Heart right ventricle (tissue), 16 donors: ENCODE measurements at regions not wholly inside any gene's neighbourhood (a gene's known extent, or its start where the extent isn't known, plus 50 kb on each side); places are given as distances from the start of the nearest gene placed in this dataset.
"Not testable (repeated sequence)": the region's sequence is repeated elsewhere in the genome, so short reads cannot be mapped to it uniquely, and the experiment has no call there.

ENCODE experiments used
- ATAC-seq, 8 donors: fragments of 200-7000 bp; cut with Tn5 transposase; one replicate each; pipeline ENCODE4 v1.9.1; 2020; ENCODE audit warnings: mild to moderate bottlenecking in 8 of 8, moderate library complexity in 8 of 8, moderate number of reproducible peaks in 1 of 8
- DNase-seq, 2 donors: peaks; one replicate each; pipeline ENCODE4 v3.0.0-alpha.2; 2020
- H3K27ac ChIP-seq, 10 donors: fragments of 200-600 bp; sonication (generic) in 2 of 10; one replicate each; pipeline versions ENCODE4 v1.5.0 to v1.8.0; 2020 to 2022; ENCODE audit warnings: mild to moderate bottlenecking in 3 of 10
- H3K27me3 ChIP-seq, 7 donors: fragments of 200-600 bp; one replicate each; pipeline ENCODE4 v1.8.0; 2021 to 2022; ENCODE audit warnings: mild to moderate bottlenecking in 2 of 7
- H3K36me3 ChIP-seq, 9 donors: fragments of 200-600 bp; sonication (generic) in 1 of 9; one replicate each; pipeline versions ENCODE4 v1.5.0 to v1.8.0; 2020 to 2022; ENCODE audit warnings: mild to moderate bottlenecking in 2 of 9
- H3K4me1 ChIP-seq, 9 donors: fragments of 200-600 bp; sonication (generic) in 1 of 9; one replicate each; pipeline versions ENCODE4 v1.5.0 to v1.8.0; 2020 to 2022; ENCODE audit warnings: mild to moderate bottlenecking in 4 of 9
- H3K4me3 ChIP-seq, 10 donors: fragments of 200-600 bp; sonication (generic) in 2 of 10; one replicate each; pipeline versions ENCODE4 v1.5.0 to v1.8.0; 2020 to 2022; ENCODE audit warnings: mild to moderate bottlenecking in 7 of 10, moderate library complexity in 2 of 10
- H3K9me3 ChIP-seq, 11 donors: fragments of 200-600 bp in 10 of 11; sonication (generic) in 2 of 11; one replicate each; pipeline versions ENCODE4 v1.5.0 to v1.8.0; 2013 to 2022; ENCODE audit warnings: mild to moderate bottlenecking in 2 of 11, control low read depth in 1 of 11, moderate library complexity in 1 of 11
- WGBS, 2 donors: extraction: QIAGEN DNeasy Blood & Tissue Kit; methylation state at CpG; one replicate each; pipeline ENCODE4 v1.1.7; 2013; ENCODE audit warnings: inconsistent platforms in 1 of 2; 5-methylcytosine and 5-hydroxymethylcytosine counted together
- intact Hi-C, 10 donors: fragments of 100-400 bp; cut with DNase I; formaldehyde crosslinking; loops; one replicate each; pipeline versions ENCODE4 v1.11.1 to v1.14.2; 2022
- TF ChIP-seq, protein P1 (sequence below), 9 donors: fragments of 200-600 bp; sonication (generic) in 2 of 9; IDR thresholded peaks; one replicate each; pipeline versions ENCODE4 v1.5.0 to v1.8.0; 2021 to 2022; ENCODE audit warnings: antibody characterized with exemption in 9 of 9, mild to moderate bottlenecking in 5 of 9, moderate library complexity in 1 of 9
- donor health status: Arrhythmogenic right ventricular cardiomyopathy.
- donor health status: ischemic (EF 13 %, LVEDD 7.1; RV severe dilation, severe dysfunction).
- donor health status: healthy with polysubstance abuse.
- donor health status: DM: no; HTN: yes; CAD: no.
- donor health status: DM: no; HTN: no; CAD: no.
- donor health status: ischemic (EF 25% LVEDD 6.9; RV normal size, moderate dysfunction).
- donor health status: ischemic (EF 25% LVEDD 5.7; RV mildly dilated, moderate dysfunction).
- donor health status: healthy.
- donor health status: DM: yes; HTN: yes; CAD: no.
- donor health status: Ischemic cardiomyopathy.
- donor health status: ischemic (EF 35%, LVEDD 5.7; RV mildly dilated, moderate dysfunction).
- donor health status: nonischemic (EF 11% LVEDD 7.7; RV severe dilation, severe dysfunction).
- donor health status: DM: yes; HTN: yes; CAD: no.
- donor health status: PGD.
- donor health status: ischemic (EF 29% LVEDD 5.4; RV normal size, mild dysfunction).
- donor health status: nonischemic (EF 23%, LVEDD 6.1; RV moderate dilation, normal function).

DNA sequence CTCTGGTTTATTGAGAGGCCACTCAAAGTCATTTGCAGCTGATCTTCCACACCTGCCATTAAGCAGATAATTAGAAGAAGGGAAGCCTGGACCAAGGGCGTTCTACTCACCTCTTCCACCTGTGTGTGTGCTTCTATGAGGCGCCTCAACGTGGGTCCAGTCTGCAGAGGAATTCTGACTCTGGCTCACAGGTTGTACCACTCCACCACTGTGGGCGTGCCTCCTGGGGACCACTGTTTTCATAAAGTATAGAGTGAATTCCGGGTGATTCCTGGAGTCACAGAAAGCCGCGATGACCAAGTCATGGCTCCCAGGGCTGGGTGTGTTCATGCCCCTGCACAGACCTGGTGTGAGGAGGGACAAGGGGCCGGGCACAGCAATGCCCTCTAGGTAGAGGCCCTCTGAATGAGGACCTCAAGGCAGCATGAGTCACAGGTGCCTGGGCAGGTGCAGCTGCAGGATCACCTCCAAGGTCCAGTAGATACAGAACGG, 408.3 kb upstream of the MGMT start:
- Histone ChIP-seq H3K36me3 (no peaks in the 10 kb centered on the region), H3K27me3 (peaks cover 0 to 4% (median 0%) of the 10 kb centered on the region in 7 donors), H3K27ac (no peak overlapping the region), H3K4me1 (peaks cover 0 to 10% (median 0%) of the 10 kb centered on the region in 9 donors), H3K9me3 (no peaks in the 10 kb centered on the region), H3K4me3 (no peak overlapping the region)
- 83 to 97% methylated on average over 9 of the region's 9 CpGs for WGBS, 2 donors
- TF ChIP-seq, protein P1, sequence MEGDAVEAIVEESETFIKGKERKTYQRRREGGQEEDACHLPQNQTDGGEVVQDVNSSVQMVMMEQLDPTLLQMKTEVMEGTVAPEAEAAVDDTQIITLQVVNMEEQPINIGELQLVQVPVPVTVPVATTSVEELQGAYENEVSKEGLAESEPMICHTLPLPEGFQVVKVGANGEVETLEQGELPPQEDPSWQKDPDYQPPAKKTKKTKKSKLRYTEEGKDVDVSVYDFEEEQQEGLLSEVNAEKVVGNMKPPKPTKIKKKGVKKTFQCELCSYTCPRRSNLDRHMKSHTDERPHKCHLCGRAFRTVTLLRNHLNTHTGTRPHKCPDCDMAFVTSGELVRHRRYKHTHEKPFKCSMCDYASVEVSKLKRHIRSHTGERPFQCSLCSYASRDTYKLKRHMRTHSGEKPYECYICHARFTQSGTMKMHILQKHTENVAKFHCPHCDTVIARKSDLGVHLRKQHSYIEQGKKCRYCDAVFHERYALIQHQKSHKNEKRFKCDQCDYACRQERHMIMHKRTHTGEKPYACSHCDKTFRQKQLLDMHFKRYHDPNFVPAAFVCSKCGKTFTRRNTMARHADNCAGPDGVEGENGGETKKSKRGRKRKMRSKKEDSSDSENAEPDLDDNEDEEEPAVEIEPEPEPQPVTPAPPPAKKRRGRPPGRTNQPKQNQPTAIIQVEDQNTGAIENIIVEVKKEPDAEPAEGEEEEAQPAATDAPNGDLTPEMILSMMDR (IDR thresholded peaks at IDR 0.05): no peak
- intact Hi-C loops: loop anchor here in 1 of 10 donors (10.0 kb wide), 1 partner anchor 426 kb away; no protein-coding TSS in a partner anchor
- ATAC-seq (no peak), DNase-seq (no peak)

DNA sequence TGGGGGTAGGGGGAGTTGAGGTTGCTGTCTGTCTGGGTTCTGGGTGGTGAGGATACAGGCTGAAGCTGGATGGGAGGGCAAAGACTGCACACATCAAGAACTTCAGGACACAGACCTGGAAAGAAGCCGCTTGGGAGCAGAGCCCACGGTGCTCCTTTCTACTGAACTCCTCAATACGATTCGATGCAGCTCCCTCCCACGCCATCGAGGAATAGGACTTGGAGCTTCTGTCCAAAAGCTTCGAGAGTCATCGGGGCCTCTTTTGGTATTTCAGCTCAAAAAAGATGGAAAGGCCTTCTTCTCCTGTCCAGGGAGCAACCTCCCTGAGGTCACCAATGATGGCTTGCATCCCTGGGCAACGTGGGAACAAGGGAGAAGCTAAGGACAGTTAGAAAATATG, 407.1 kb upstream of the MGMT start:
- WGBS, 2 donors: 87% methylated on average over 9 of the region's 9 CpGs
- DNase-seq (no peak), ATAC-seq (no peak)
- Histone ChIP-seq H3K27ac (no peak overlapping the region), H3K9me3 (no peaks in the 10 kb centered on the region), H3K4me3 (no peak overlapping the region), H3K4me1 (peaks cover 0 to 10% (median 0%) of the 10 kb centered on the region in 9 donors), H3K36me3 (no peaks in the 10 kb centered on the region), H3K27me3 (peaks cover 0 to 4% (median 0%) of the 10 kb centered on the region in 7 donors)
- TF ChIP-seq, protein P1 (IDR thresholded peaks at IDR 0.05): no peak
- intact Hi-C loops: loop anchor here in 1 of 10 donors (10.0 kb wide), 1 partner anchor 425 kb away; no protein-coding TSS in a partner anchor

DNA sequence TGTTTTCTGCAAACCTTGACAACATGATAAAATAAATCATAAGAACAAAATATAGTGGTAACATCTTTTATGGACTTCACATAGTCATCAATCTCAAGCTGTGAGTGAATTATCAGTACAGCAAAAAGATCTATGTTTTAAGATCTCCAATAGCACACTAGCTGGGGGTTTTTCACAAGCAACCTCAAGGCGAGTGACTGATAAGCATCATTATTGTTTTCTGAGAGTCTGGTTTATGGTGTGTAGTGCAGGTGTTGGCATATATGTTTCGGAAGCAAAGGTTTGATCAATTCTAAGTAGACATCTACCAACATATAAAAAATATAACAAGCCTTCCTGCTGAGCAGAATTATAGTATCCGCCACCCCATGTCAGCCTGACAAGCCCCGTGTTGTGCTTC, 403.8 kb upstream of the MGMT start:
- H3K27me3 ChIP-seq: peaks cover 0 to 6% (median 0%) of the 10 kb centered on the region in 7 donors
- no peak overlapping the region for H3K27ac ChIP-seq
- H3K36me3 ChIP-seq: no peaks in the 10 kb centered on the region
- DNase-seq (no peak), ATAC-seq (no peak)
- TF ChIP-seq, protein P1 (IDR thresholded peaks at IDR 0.05): no peak
- peaks cover 0 to 3% (median 0%) of the 10 kb centered on the region in 9 donors for H3K4me1 ChIP-seq
- peaks cover 0 to 1% (median 0%) of the 10 kb centered on the region in 11 donors for H3K9me3 ChIP-seq
- 88 to 92% methylated on average over 4 of the region's 4 CpGs for WGBS, 2 donors
- intact Hi-C loops: no loop called here
- H3K4me3 ChIP-seq: no peak overlapping the region

DNA sequence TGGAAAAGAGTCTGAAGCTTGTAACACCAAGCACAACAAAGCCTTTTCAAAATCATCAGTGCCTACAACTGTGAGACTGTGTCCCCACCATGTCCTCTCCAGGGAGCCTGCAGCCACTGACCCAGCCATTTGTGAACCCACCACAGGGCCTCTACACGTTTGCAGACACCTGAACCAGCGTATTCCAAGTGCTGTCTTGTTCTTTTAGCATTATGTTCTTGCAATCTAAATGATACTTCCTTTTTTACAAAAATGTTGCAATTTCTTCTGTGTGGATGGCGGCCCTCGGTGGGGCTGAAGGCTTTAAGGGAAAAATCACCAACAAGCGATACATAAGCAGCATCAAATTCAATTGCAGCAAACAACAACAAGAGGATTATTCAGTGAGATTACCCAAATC, 403.2 kb upstream of the MGMT start:
- intact Hi-C loops: no loop called here
- H3K4me1 ChIP-seq: no peaks in the 10 kb centered on the region
- 90 to 93% methylated on average over 5 of the region's 5 CpGs for WGBS, 2 donors
- H3K9me3 ChIP-seq: peaks cover 0 to 7% (median 0%) of the 10 kb centered on the region in 11 donors
- TF ChIP-seq, protein P1 (IDR thresholded peaks at IDR 0.05): no peak
- no peaks in the 10 kb centered on the region for H3K36me3 ChIP-seq
- ATAC-seq (no peak), DNase-seq (no peak)
- H3K27me3 ChIP-seq: peaks cover 0 to 6% (median 0%) of the 10 kb centered on the region in 7 donors
- no peak overlapping the region for H3K27ac ChIP-seq
- no peak overlapping the region for H3K4me3 ChIP-seq

DNA sequence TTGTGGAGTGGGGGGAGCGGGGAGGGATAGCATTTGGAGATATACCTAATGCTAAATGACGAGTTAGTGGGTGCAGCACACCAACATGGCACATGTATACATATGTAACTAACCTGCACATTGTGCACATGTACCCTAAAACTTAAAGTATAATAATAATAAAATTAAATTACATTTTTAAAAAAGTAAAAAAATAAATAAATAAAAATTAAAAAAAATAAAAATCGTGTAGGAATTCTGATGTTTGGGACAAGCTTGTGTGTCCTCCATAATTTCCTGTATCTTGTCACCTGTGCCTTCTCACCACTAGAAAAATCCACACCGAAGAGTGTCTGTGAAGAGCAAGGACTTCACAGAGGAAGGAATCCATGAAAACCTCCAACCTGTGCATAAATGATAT, 400.5 kb upstream of the MGMT start:
- 94 to 97% methylated on average over 4 of the region's 4 CpGs for WGBS, 2 donors
- DNase-seq, H3K9me3 ChIP-seq, H3K27ac ChIP-seq, H3K27me3 ChIP-seq, intact Hi-C loops, ATAC-seq, H3K36me3 ChIP-seq, H3K4me3 ChIP-seq, H3K4me1 ChIP-seq: not testable (repeated sequence)

DNA sequence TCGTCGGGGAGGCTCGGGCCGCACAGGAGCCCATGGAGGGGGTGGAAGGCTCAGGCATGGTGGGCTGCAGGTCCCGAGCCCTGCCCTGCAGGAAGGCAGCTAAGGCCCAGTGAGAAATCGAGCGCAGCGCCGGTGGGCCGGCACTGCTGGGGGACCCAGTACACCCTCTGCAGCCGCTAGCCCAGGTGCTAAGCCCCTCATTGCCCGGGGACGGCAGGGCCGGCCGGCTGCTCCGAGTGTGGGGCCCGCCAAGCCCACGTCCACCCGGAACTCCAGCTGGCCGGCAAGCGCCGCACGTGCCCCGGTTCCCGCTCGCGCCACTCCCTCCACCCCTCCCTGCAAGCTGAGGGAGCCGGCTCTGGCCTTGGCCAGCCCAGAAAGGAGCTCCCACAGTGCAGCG, 395.6 kb upstream of the MGMT start:
- ATAC-seq, DNase-seq, H3K4me1 ChIP-seq, intact Hi-C loops, H3K27ac ChIP-seq, H3K9me3 ChIP-seq, H3K4me3 ChIP-seq, H3K27me3 ChIP-seq, H3K36me3 ChIP-seq: not testable (repeated sequence)
- 94 to 98% methylated on average over 27 to 29 of the region's 29 CpGs for WGBS, 2 donors
